ENCODE measurements at regions not wholly inside any gene's neighbourhood (a gene's known extent, or its start where the extent isn't known, plus 50 kb on each side); places are given as distances from the start of the nearest gene placed in this dataset.

GRCh38 chr20:50242548-50242862 lies 51.9 kb downstream of the CEBPB start:
- Histone ChIP-seq H3K27me3 (replicated peaks; ENCODE audit: control insufficient read depth, insufficient read depth, low read length) (no peaks in the 10 kb centered on the region; the same call in 1 of the 2 replicates), H3K4me3 (replicated peaks; ENCODE audit: low read depth, low read length) (no peak overlapping the region), H3K36me3 (ENCODE audit: control insufficient read depth, insufficient read depth, low read length) (no peaks in the 10 kb centered on the region)
- DNase-seq (ENCODE audit: extremely low read depth, insufficient read length): no peak
- TF ChIP-seq CTCF (IDR thresholded peaks at IDR 0.05; ENCODE audit: insufficient read depth, low read length, poor library complexity, severe bottlenecking): no peak

- no peak for TF ChIP-seq CTCF (IDR thresholded peaks at IDR 0.05; ENCODE audit: insufficient read depth, low read length, poor library complexity, severe bottlenecking)
- H3K27me3 ChIP-seq (replicated peaks; ENCODE audit: control insufficient read depth, insufficient read depth, low read length): no peaks in the 10 kb centered on the region; the same call in 1 of the 2 replicates
- no peaks in the 10 kb centered on the region for H3K36me3 ChIP-seq (ENCODE audit: control insufficient read depth, insufficient read depth, low read length)
- DNase-seq (ENCODE audit: extremely low read depth, insufficient read length): no peak
- no peak overlapping the region for H3K4me3 ChIP-seq (replicated peaks; ENCODE audit: low read depth, low read length)
Observed at GRCh38 chr20:50242863-50243609, 52.4 kb downstream of the CEBPB start.

GRCh38 chr20:50243610-50244351 lies 53.2 kb downstream of the CEBPB start:
- no peak for TF ChIP-seq CTCF (IDR thresholded peaks at IDR 0.05; ENCODE audit: insufficient read depth, low read length, poor library complexity, severe bottlenecking)
- H3K4me3 ChIP-seq (replicated peaks; ENCODE audit: low read depth, low read length): no peak overlapping the region
- no peaks in the 10 kb centered on the region; the same call in 1 of the 2 replicates for H3K27me3 ChIP-seq (replicated peaks; ENCODE audit: control insufficient read depth, insufficient read depth, low read length)
- no peak for DNase-seq (ENCODE audit: extremely low read depth, insufficient read length)
- H3K36me3 ChIP-seq (ENCODE audit: control insufficient read depth, insufficient read depth, low read length): no peaks in the 10 kb centered on the region

- DNase-seq (ENCODE audit: extremely low read depth, insufficient read length): no peak
- no peaks in the 10 kb centered on the region for H3K36me3 ChIP-seq (ENCODE audit: control insufficient read depth, insufficient read depth, low read length)
- no peak for TF ChIP-seq CTCF (IDR thresholded peaks at IDR 0.05; ENCODE audit: insufficient read depth, low read length, poor library complexity, severe bottlenecking)
Observed at GRCh38 chr20:50244352-50245149, 53.9 kb downstream of the CEBPB start.

GRCh38 chr20:50245498-50246366 lies 55.1 kb downstream of the CEBPB start:
- Histone ChIP-seq H3K4me3 (replicated peaks; ENCODE audit: low read depth, low read length) (no peak overlapping the region), H3K27me3 (replicated peaks; ENCODE audit: control insufficient read depth, insufficient read depth, low read length) (no peaks in the 10 kb centered on the region), H3K36me3 (ENCODE audit: control insufficient read depth, insufficient read depth, low read length) (no peaks in the 10 kb centered on the region)
- DNase-seq (ENCODE audit: extremely low read depth, insufficient read length): no peak
- no peak for TF ChIP-seq CTCF (IDR thresholded peaks at IDR 0.05; ENCODE audit: insufficient read depth, low read length, poor library complexity, severe bottlenecking)

More at GRCh38 chr20:50244352-50245149, 53.9 kb downstream of the CEBPB start:
- Histone ChIP-seq H3K4me3 (replicated peaks; ENCODE audit: low read depth, low read length) (no peak overlapping the region), H3K27me3 (replicated peaks; ENCODE audit: control insufficient read depth, insufficient read depth, low read length) (no peaks in the 10 kb centered on the region)
